Right lobe of liver (tissue), 4 donors: ENCODE measurements at regions not wholly inside any gene's neighbourhood (a gene's known extent, or its start where the extent isn't known, plus 50 kb on each side); places are given as distances from the start of the nearest gene placed in this dataset.

ENCODE experiments used
- POLR2A ChIP-seq: fragments of 450-650 bp; IDR thresholded peaks from one replicate; pipeline ENCODE4 v1.6.1; 2017; ENCODE audit warnings: antibody characterized with exemption, mild to moderate bottlenecking
- TF ChIP-seq, protein P1 (sequence below), 4 donors: fragments of 200-600 bp in 3 of 4; fragments of 450-650 bp in 1 of 4; IDR thresholded peaks; one replicate each; pipeline versions ENCODE4 v1.5.1 to v1.8.0; 2016 to 2022; ENCODE audit warnings: antibody characterized with exemption in 4 of 4, mild to moderate bottlenecking in 2 of 4
- donor health status: DM: no; HTN: no; CAD: no.
- donor health status: DM: no; HTN: no; CAD: no.
- donor health status: DM: no; HTN: yes; CAD: no.

DNA sequence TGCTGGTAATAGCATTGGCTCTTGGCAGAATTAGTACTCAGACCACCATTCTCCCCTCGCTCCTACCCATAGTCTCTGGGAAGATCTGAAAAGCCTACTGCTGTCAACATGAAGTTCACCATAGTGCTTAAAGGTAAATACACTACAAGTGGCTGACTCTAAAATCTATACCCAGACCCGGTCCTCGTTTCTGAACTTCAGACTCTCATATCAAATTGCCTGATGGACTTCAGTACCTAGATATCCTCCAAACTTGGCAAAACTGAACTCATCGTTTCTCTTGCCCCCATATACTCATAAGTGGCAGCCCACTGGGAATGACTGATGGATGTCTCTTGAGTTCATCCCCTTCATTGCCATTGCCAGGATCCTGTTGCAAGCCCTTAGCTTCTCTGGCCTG is 67.3 kb downstream of the VCPKMT start:
- TF ChIP-seq, protein P1, sequence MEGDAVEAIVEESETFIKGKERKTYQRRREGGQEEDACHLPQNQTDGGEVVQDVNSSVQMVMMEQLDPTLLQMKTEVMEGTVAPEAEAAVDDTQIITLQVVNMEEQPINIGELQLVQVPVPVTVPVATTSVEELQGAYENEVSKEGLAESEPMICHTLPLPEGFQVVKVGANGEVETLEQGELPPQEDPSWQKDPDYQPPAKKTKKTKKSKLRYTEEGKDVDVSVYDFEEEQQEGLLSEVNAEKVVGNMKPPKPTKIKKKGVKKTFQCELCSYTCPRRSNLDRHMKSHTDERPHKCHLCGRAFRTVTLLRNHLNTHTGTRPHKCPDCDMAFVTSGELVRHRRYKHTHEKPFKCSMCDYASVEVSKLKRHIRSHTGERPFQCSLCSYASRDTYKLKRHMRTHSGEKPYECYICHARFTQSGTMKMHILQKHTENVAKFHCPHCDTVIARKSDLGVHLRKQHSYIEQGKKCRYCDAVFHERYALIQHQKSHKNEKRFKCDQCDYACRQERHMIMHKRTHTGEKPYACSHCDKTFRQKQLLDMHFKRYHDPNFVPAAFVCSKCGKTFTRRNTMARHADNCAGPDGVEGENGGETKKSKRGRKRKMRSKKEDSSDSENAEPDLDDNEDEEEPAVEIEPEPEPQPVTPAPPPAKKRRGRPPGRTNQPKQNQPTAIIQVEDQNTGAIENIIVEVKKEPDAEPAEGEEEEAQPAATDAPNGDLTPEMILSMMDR (IDR thresholded peaks at IDR 0.05): no peak
- no peak for TF ChIP-seq POLR2A
